ENCODE measurements at regions not wholly inside any gene's neighbourhood (a gene's known extent, or its start where the extent isn't known, plus 50 kb on each side); places are given as distances from the start of the nearest gene placed in this dataset.
"Not testable (repeated sequence)": the region's sequence is repeated elsewhere in the genome, so short reads cannot be mapped to it uniquely, and the experiment has no call there.

- H4K20me1 ChIP-seq (ENCODE audit: control insufficient read depth, extremely low read depth, insufficient read depth, low read length); H3K4me3 ChIP-seq (replicated peaks in 1 of 4; ENCODE audit: control extremely low read depth in 1 of 4, insufficient read depth in 1 of 4, low read depth in 3 of 4, low read length in 4 of 4); H3K27me3 ChIP-seq (ENCODE audit: control insufficient read depth, insufficient read depth, low read length); H3K4me2 ChIP-seq (ENCODE audit: extremely low read depth, insufficient read depth, low read length); H3K9ac ChIP-seq (ENCODE audit: insufficient read depth, low read length); H3K9me3 ChIP-seq (ENCODE audit: control insufficient read depth, insufficient read depth, low read depth, low read length); H3K79me2 ChIP-seq (ENCODE audit: control insufficient read depth, insufficient read depth, low read length); H3K36me3 ChIP-seq (ENCODE audit: control insufficient read depth, insufficient read depth, low read length); H3K27ac ChIP-seq (ENCODE audit: insufficient read depth, low read length); H3K4me1 ChIP-seq (ENCODE audit: control insufficient read depth, extremely low read depth, insufficient read depth, low read length); H2AFZ ChIP-seq (ENCODE audit: low read length); DNase-seq (ENCODE audit: low read depth in 2 of 2): not testable (repeated sequence)
Measured at GRCh38 chr20:29089409-29089808, 2168.1 kb upstream of the DEFB115 start.

GRCh38 chr20:29093958-29094357, 2163.5 kb upstream of the DEFB115 start:
- H3K79me2 ChIP-seq (ENCODE audit: control insufficient read depth, insufficient read depth, low read length); DNase-seq (ENCODE audit: low read depth in 2 of 2); H3K9ac ChIP-seq (ENCODE audit: insufficient read depth, low read length); H4K20me1 ChIP-seq (ENCODE audit: control insufficient read depth, extremely low read depth, insufficient read depth, low read length); H3K4me2 ChIP-seq (ENCODE audit: extremely low read depth, insufficient read depth, low read length); H2AFZ ChIP-seq (ENCODE audit: low read length); H3K27me3 ChIP-seq (ENCODE audit: control insufficient read depth, insufficient read depth, low read length); H3K9me3 ChIP-seq (ENCODE audit: control insufficient read depth, insufficient read depth, low read depth, low read length); H3K27ac ChIP-seq (ENCODE audit: insufficient read depth, low read length); H3K4me3 ChIP-seq (replicated peaks in 1 of 4; ENCODE audit: control extremely low read depth in 1 of 4, insufficient read depth in 1 of 4, low read depth in 3 of 4, low read length in 4 of 4); H3K36me3 ChIP-seq (ENCODE audit: control insufficient read depth, insufficient read depth, low read length); H3K4me1 ChIP-seq (ENCODE audit: control insufficient read depth, extremely low read depth, insufficient read depth, low read length): not testable (repeated sequence)

DNA sequence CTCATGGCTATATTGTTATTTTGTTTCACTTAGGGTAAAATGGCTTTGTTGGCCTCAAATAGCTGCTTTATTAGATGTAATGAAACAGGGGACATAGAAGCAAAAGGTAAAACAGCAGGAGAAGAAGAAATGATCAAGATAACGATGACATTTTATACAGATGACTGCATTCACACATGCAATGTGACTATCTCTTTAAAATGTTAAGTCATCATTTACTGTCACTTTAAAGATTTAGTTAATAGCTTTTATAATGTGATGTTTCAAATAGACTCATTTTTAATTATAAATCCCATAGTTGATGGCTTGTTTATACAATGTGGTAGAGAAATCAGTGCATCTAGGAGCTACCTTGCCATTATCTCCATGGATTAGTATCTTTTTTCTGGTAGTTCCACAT, 2160.8 kb upstream of the DEFB115 start:
- not testable (repeated sequence) for H2AFZ ChIP-seq (ENCODE audit: low read length); H3K4me2 ChIP-seq (ENCODE audit: extremely low read depth, insufficient read depth, low read length); H3K9ac ChIP-seq (ENCODE audit: insufficient read depth, low read length); H3K36me3 ChIP-seq (ENCODE audit: control insufficient read depth, insufficient read depth, low read length); H3K4me1 ChIP-seq (ENCODE audit: control insufficient read depth, extremely low read depth, insufficient read depth, low read length); H3K27ac ChIP-seq (ENCODE audit: insufficient read depth, low read length); H3K79me2 ChIP-seq (ENCODE audit: control insufficient read depth, insufficient read depth, low read length); H3K4me3 ChIP-seq (replicated peaks in 1 of 4; ENCODE audit: control extremely low read depth in 1 of 4, insufficient read depth in 1 of 4, low read depth in 3 of 4, low read length in 4 of 4); H3K27me3 ChIP-seq (ENCODE audit: control insufficient read depth, insufficient read depth, low read length); H4K20me1 ChIP-seq (ENCODE audit: control insufficient read depth, extremely low read depth, insufficient read depth, low read length); H3K9me3 ChIP-seq (ENCODE audit: control insufficient read depth, insufficient read depth, low read depth, low read length); DNase-seq (ENCODE audit: low read depth in 2 of 2)

- H3K27me3 ChIP-seq (ENCODE audit: control insufficient read depth, insufficient read depth, low read length); H3K4me3 ChIP-seq (replicated peaks in 1 of 4; ENCODE audit: control extremely low read depth in 1 of 4, insufficient read depth in 1 of 4, low read depth in 3 of 4, low read length in 4 of 4); H3K36me3 ChIP-seq (ENCODE audit: control insufficient read depth, insufficient read depth, low read length); H3K79me2 ChIP-seq (ENCODE audit: control insufficient read depth, insufficient read depth, low read length); H3K27ac ChIP-seq (ENCODE audit: insufficient read depth, low read length); H2AFZ ChIP-seq (ENCODE audit: low read length); DNase-seq (ENCODE audit: low read depth in 2 of 2); H3K4me1 ChIP-seq (ENCODE audit: control insufficient read depth, extremely low read depth, insufficient read depth, low read length); H3K9me3 ChIP-seq (ENCODE audit: control insufficient read depth, insufficient read depth, low read depth, low read length); H4K20me1 ChIP-seq (ENCODE audit: control insufficient read depth, extremely low read depth, insufficient read depth, low read length); H3K9ac ChIP-seq (ENCODE audit: insufficient read depth, low read length); H3K4me2 ChIP-seq (ENCODE audit: extremely low read depth, insufficient read depth, low read length): not testable (repeated sequence)
Measured at GRCh38 chr20:29107884-29108283, 2149.6 kb upstream of the DEFB115 start.

DNA sequence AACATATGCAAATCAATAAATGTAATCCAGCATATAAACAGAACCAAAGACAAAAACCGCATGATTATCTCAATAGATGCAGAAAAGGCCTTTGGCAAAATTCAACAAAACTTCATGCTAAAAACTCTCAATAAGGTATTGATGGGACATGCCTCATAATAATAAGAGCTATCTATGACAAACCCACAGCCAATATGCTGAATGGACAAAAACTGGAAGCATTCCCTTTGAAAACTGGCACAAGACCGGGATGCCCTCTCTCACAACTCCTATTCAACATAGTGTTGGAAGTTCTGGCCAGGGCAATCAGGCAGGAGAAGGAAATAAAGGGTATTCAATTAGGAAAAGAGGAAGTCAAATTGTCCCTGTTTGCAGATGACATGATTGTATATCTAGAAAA, 2148.1 kb upstream of the DEFB115 start:
- not testable (repeated sequence) for H3K9me3 ChIP-seq (ENCODE audit: control insufficient read depth, insufficient read depth, low read depth, low read length); H3K79me2 ChIP-seq (ENCODE audit: control insufficient read depth, insufficient read depth, low read length); H4K20me1 ChIP-seq (ENCODE audit: control insufficient read depth, extremely low read depth, insufficient read depth, low read length)

GRCh38 chr20:29115097-29115496, 2142.4 kb upstream of the DEFB115 start:
- DNase-seq (ENCODE audit: low read depth in 2 of 2); H3K36me3 ChIP-seq (ENCODE audit: control insufficient read depth, insufficient read depth, low read length); H3K9ac ChIP-seq (ENCODE audit: insufficient read depth, low read length); H2AFZ ChIP-seq (ENCODE audit: low read length); H4K20me1 ChIP-seq (ENCODE audit: control insufficient read depth, extremely low read depth, insufficient read depth, low read length); H3K4me1 ChIP-seq (ENCODE audit: control insufficient read depth, extremely low read depth, insufficient read depth, low read length); H3K4me2 ChIP-seq (ENCODE audit: extremely low read depth, insufficient read depth, low read length); H3K4me3 ChIP-seq (replicated peaks in 1 of 4; ENCODE audit: control extremely low read depth in 1 of 4, insufficient read depth in 1 of 4, low read depth in 3 of 4, low read length in 4 of 4); H3K27ac ChIP-seq (ENCODE audit: insufficient read depth, low read length); H3K9me3 ChIP-seq (ENCODE audit: control insufficient read depth, insufficient read depth, low read depth, low read length); H3K27me3 ChIP-seq (ENCODE audit: control insufficient read depth, insufficient read depth, low read length); H3K79me2 ChIP-seq (ENCODE audit: control insufficient read depth, insufficient read depth, low read length): not testable (repeated sequence)

More for the DNA sequence above, 2148.1 kb upstream of the DEFB115 start:
- not testable (repeated sequence) for H3K4me2 ChIP-seq (ENCODE audit: extremely low read depth, insufficient read depth, low read length); DNase-seq (ENCODE audit: low read depth in 2 of 2); H3K27ac ChIP-seq (ENCODE audit: insufficient read depth, low read length); H3K4me3 ChIP-seq (replicated peaks in 1 of 4; ENCODE audit: control extremely low read depth in 1 of 4, insufficient read depth in 1 of 4, low read depth in 3 of 4, low read length in 4 of 4); H3K27me3 ChIP-seq (ENCODE audit: control insufficient read depth, insufficient read depth, low read length); H3K4me1 ChIP-seq (ENCODE audit: control insufficient read depth, extremely low read depth, insufficient read depth, low read length); H2AFZ ChIP-seq (ENCODE audit: low read length); H3K9ac ChIP-seq (ENCODE audit: insufficient read depth, low read length); H3K36me3 ChIP-seq (ENCODE audit: control insufficient read depth, insufficient read depth, low read length)
